A549 (cell line): ENCODE measurements at regions not wholly inside any gene's neighbourhood (a gene's known extent, or its start where the extent isn't known, plus 50 kb on each side); places are given as distances from the start of the nearest gene placed in this dataset.

Experiments used
- HDAC2 ChIP-seq: fragments of 200-600 bp; sonication (generic); IDR thresholded peaks from 2 replicates; pipeline ENCODE4 v1.6.1; 2016
- POLR2A ChIP-seq: IDR thresholded peaks from 2 replicates; pipeline ENCODE4 v1.6.1; 2012; ENCODE audit warnings: mild to moderate bottlenecking, low read length

DNA sequence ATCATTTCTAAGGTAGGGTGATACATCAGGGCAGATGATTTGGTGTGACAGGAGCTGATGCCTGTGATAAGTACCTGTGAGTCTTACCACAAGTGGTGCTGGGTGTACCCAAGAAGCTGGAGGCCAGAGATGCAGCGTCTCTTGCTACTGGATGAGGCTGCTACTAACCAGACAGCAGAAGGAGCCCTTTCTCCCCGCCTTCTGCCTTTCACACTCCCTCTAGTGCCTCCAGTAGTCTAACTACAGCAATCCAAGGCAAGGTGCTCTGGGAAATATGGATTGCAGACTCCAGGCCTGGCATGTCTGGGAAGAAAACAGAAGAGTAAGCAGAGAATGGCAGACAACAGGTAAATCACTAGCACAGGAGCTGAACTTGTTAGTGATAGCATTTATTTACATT lies 470.8 kb downstream of the NKX6-1 start:
- no peak for TF ChIP-seq HDAC2
- TF ChIP-seq POLR2A: no peak
